ENCODE measurements at regions not wholly inside any gene's neighbourhood (a gene's known extent, or its start where the extent isn't known, plus 50 kb on each side); places are given as distances from the start of the nearest gene placed in this dataset.

DNA sequence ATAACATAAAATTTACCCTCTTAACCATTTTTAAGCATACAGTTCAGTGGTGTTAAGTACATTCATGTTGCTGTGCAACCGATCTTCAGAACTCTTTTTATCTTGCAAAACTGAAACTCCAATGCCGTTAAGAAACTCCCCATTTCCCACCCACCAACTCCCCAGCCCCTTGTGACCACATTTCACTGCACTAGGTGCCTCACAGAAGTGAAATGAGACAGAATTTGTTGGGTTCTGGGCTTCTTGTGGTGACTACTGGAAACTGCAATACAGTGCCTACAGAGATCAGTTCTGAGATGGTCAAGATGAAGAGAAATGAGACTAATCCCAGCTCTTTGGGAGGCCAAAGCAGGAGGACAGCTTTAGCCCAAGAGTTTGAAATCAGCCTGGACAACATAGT is 202.1 kb upstream of the SLC30A5 start:
- TF ChIP-seq, protein P1, sequence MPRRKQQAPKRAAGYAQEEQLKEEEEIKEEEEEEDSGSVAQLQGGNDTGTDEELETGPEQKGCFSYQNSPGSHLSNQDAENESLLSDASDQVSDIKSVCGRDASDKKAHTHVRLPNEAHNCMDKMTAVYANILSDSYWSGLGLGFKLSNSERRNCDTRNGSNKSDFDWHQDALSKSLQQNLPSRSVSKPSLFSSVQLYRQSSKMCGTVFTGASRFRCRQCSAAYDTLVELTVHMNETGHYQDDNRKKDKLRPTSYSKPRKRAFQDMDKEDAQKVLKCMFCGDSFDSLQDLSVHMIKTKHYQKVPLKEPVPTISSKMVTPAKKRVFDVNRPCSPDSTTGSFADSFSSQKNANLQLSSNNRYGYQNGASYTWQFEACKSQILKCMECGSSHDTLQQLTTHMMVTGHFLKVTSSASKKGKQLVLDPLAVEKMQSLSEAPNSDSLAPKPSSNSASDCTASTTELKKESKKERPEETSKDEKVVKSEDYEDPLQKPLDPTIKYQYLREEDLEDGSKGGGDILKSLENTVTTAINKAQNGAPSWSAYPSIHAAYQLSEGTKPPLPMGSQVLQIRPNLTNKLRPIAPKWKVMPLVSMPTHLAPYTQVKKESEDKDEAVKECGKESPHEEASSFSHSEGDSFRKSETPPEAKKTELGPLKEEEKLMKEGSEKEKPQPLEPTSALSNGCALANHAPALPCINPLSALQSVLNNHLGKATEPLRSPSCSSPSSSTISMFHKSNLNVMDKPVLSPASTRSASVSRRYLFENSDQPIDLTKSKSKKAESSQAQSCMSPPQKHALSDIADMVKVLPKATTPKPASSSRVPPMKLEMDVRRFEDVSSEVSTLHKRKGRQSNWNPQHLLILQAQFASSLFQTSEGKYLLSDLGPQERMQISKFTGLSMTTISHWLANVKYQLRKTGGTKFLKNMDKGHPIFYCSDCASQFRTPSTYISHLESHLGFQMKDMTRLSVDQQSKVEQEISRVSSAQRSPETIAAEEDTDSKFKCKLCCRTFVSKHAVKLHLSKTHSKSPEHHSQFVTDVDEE (CRISPR knock-in tag; IDR thresholded peaks at IDR 0.05), result no peak
- TF ChIP-seq ZNF8 (CRISPR knock-in tag; IDR thresholded peaks at IDR 0.05), result no peak
- no peak for TF ChIP-seq ZFP30 (CRISPR knock-in tag; IDR thresholded peaks at IDR 0.05)
- TF ChIP-seq ZFP3 (CRISPR knock-in tag; IDR thresholded peaks at IDR 0.05), result no peak
- TF ChIP-seq ARNTL (CRISPR knock-in tag; IDR thresholded peaks at IDR 0.05; ENCODE audit: borderline replicate concordance, low read depth), result no peak
- no peak for TF ChIP-seq TCF4 (CRISPR knock-in tag; IDR thresholded peaks at IDR 0.05; ENCODE audit: borderline replicate concordance)
- ATAC-seq, result no peak

DNA sequence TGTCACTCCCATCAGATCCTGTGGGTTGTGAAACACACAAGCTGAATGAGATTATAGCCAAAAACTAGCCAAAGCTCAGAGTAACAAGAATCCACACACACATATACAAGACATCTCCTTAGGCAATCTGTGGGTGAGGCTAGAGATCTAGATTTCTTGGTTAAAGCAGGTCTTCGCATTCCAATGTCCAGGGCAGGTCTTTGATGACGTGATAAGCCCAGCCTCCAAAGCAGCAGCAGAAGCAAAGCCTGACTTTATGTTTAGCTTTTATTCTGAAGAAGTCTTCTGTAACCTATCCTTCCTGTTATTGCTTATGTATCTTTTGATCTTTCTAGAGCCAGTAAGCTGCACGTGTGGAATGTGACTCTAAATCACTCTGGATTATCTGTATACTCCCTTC is 199.1 kb upstream of the SLC30A5 start:
- TF ChIP-seq ZC3H10 (CRISPR knock-in tag; IDR thresholded peaks at IDR 0.05), result no peak
- no peak for TF ChIP-seq CSDC2 (CRISPR knock-in tag; IDR thresholded peaks at IDR 0.05)
- TF ChIP-seq ARNTL (CRISPR knock-in tag; IDR thresholded peaks at IDR 0.05; ENCODE audit: borderline replicate concordance, low read depth), result no peak
- TF ChIP-seq GLIS3 (CRISPR knock-in tag; IDR thresholded peaks at IDR 0.05), result no peak
- TF ChIP-seq TCF4 (CRISPR knock-in tag; IDR thresholded peaks at IDR 0.05; ENCODE audit: borderline replicate concordance), result no peak
- no peak for TF ChIP-seq BACH2 (CRISPR knock-in tag; IDR thresholded peaks at IDR 0.05; ENCODE audit: borderline replicate concordance)
- no peak for TF ChIP-seq RARB (CRISPR knock-in tag; IDR thresholded peaks at IDR 0.05)
- TF ChIP-seq, protein P2, sequence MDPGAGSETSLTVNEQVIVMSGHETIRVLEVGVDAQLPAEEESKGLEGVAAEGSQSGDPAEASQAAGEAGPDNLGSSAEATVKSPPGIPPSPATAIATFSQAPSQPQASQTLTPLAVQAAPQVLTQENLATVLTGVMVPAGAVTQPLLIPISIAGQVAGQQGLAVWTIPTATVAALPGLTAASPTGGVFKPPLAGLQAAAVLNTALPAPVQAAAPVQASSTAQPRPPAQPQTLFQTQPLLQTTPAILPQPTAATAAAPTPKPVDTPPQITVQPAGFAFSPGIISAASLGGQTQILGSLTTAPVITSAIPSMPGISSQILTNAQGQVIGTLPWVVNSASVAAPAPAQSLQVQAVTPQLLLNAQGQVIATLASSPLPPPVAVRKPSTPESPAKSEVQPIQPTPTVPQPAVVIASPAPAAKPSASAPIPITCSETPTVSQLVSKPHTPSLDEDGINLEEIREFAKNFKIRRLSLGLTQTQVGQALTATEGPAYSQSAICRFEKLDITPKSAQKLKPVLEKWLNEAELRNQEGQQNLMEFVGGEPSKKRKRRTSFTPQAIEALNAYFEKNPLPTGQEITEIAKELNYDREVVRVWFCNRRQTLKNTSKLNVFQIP (CRISPR knock-in tag; IDR thresholded peaks at IDR 0.05; ENCODE audit: borderline replicate concordance, low read depth), result no peak
- TF ChIP-seq, protein P3, sequence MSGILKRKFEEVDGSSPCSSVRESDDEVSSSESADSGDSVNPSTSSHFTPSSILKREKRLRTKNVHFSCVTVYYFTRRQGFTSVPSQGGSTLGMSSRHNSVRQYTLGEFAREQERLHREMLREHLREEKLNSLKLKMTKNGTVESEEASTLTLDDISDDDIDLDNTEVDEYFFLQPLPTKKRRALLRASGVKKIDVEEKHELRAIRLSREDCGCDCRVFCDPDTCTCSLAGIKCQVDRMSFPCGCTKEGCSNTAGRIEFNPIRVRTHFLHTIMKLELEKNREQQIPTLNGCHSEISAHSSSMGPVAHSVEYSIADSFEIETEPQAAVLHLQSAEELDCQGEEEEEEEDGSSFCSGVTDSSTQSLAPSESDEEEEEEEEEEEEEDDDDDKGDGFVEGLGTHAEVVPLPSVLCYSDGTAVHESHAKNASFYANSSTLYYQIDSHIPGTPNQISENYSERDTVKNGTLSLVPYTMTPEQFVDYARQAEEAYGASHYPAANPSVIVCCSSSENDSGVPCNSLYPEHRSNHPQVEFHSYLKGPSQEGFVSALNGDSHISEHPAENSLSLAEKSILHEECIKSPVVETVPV (CRISPR knock-in tag; IDR thresholded peaks at IDR 0.05), result no peak
- TF ChIP-seq, protein P1 (CRISPR knock-in tag; IDR thresholded peaks at IDR 0.05), result no peak
- no peak for TF ChIP-seq ZNF565 (CRISPR knock-in tag; conservative IDR thresholded peaks at IDR 0.05; ENCODE audit: low read depth)
- no peak for TF ChIP-seq ZFP3 (CRISPR knock-in tag; IDR thresholded peaks at IDR 0.05)
- TF ChIP-seq, protein P4, sequence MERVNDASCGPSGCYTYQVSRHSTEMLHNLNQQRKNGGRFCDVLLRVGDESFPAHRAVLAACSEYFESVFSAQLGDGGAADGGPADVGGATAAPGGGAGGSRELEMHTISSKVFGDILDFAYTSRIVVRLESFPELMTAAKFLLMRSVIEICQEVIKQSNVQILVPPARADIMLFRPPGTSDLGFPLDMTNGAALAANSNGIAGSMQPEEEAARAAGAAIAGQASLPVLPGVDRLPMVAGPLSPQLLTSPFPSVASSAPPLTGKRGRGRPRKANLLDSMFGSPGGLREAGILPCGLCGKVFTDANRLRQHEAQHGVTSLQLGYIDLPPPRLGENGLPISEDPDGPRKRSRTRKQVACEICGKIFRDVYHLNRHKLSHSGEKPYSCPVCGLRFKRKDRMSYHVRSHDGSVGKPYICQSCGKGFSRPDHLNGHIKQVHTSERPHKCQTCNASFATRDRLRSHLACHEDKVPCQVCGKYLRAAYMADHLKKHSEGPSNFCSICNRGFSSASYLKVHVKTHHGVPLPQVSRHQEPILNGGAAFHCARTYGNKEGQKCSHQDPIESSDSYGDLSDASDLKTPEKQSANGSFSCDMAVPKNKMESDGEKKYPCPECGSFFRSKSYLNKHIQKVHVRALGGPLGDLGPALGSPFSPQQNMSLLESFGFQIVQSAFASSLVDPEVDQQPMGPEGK (CRISPR knock-in tag; IDR thresholded peaks at IDR 0.05; ENCODE audit: borderline replicate concordance), result no peak
- no peak for TF ChIP-seq TOX (CRISPR knock-in tag; IDR thresholded peaks at IDR 0.05; ENCODE audit: borderline replicate concordance)
- no peak for TF ChIP-seq SNAI2 (CRISPR knock-in tag; IDR thresholded peaks at IDR 0.05)
- no peak for TF ChIP-seq ESRRG (CRISPR knock-in tag; IDR thresholded peaks at IDR 0.05)
- TF ChIP-seq ZFP30 (CRISPR knock-in tag; IDR thresholded peaks at IDR 0.05), result no peak
- TF ChIP-seq ISL1 (CRISPR knock-in tag; IDR thresholded peaks at IDR 0.05), result no peak
- TF ChIP-seq OSR1 (CRISPR knock-in tag; IDR thresholded peaks at IDR 0.05), result no peak
- ATAC-seq, result no peak

Data from SK-N-SH treated with all-trans-retinoic acid at 6 μM for 48 hours (cell line).